WTC11 (cell line): ENCODE measurements at regions not wholly inside any gene's neighbourhood (a gene's known extent, or its start where the extent isn't known, plus 50 kb on each side); places are given as distances from the start of the nearest gene placed in this dataset.

Source experiments
- ATAC-seq: fragments of 200-7000 bp; cut with Tn5 transposase; 2 replicates; pipeline ENCODE4 v1.10.0; 2021; ENCODE audit warnings: mild to moderate bottlenecking, moderate library complexity
- CTCF ChIA-PET: fragments of 300-600 bp; sonication (Branson Sonifier 250); formaldehyde crosslinking; loops from one replicate; lab custom pipeline; 2021; ENCODE audit warnings: antibody characterized with exemption; lab: Charles Lee
- POLR2A ChIA-PET: fragments of 350-600 bp; sonication (Branson Sonifier 250); formaldehyde crosslinking; loops from one replicate; lab custom pipeline; 2021; ENCODE audit warnings: antibody characterized with exemption; lab: Charles Lee
- DNase-seq: peaks from one replicate; pipeline ENCODE4 v3.0.0; 2021; ENCODE audit warnings: low spot score
- H3K27ac Mint-ChIP-seq: 2 replicates; pipeline ENCODE4 v1.8.0; 2021; ENCODE audit warnings: mixed read lengths
- H3K27me3 Mint-ChIP-seq: 2 replicates; pipeline ENCODE4 v1.8.0; 2021; ENCODE audit warnings: low read depth, mild to moderate bottlenecking, moderate library complexity, mixed read lengths
- H3K36me3 Mint-ChIP-seq: 2 replicates; pipeline ENCODE4 v1.8.0; 2021; ENCODE audit warnings: mixed read lengths
- H3K4me1 Mint-ChIP-seq: 2 replicates; pipeline ENCODE4 v1.8.0; 2022; ENCODE audit warnings: mixed read lengths
- H3K4me3 Mint-ChIP-seq: 2 replicates; pipeline ENCODE4 v1.8.0; 2021; ENCODE audit warnings: mild to moderate bottlenecking, moderate library complexity, mixed read lengths
- H3K9me3 Mint-ChIP-seq: 2 replicates; pipeline ENCODE4 v1.8.0; 2021; ENCODE audit warnings: mixed read lengths
- AFF4 ChIP-seq: sonication (generic); formaldehyde crosslinking; IDR thresholded peaks from 2 replicates; pipeline ENCODE4 v1.8.1; 2023; ENCODE audit warnings: mild to moderate bottlenecking, missing genetic modification reagents, borderline replicate concordance
- AR ChIP-seq: fragments of 250-450 bp; sonication (Bioruptor Pico); IDR thresholded peaks from 2 replicates; pipeline ENCODE4 v1.9.0; 2021; ENCODE audit warnings: mild to moderate bottlenecking
- CREM ChIP-seq: sonication (generic); formaldehyde crosslinking; IDR thresholded peaks from 2 replicates; pipeline ENCODE4 v1.8.1; 2022; ENCODE audit warnings: mild to moderate bottlenecking, missing genetic modification reagents, moderate library complexity
- CTCF ChIP-seq: fragments of 200-600 bp; IDR thresholded peaks from 2 replicates; pipeline ENCODE4 v1.8.0; 2022; ENCODE audit warnings: antibody characterized with exemption
- FOXK1 ChIP-seq: sonication (generic); formaldehyde crosslinking; IDR thresholded peaks from 2 replicates; pipeline ENCODE4 v1.8.0; 2022; ENCODE audit warnings: mild to moderate bottlenecking, moderate library complexity, missing genetic modification reagents
- HMGA2 ChIP-seq: fragments of 250-450 bp; sonication (Bioruptor Pico); IDR thresholded peaks from 2 replicates; pipeline ENCODE4 v1.4.0; 2021; ENCODE audit warnings: mild to moderate bottlenecking, moderate library complexity
- KAT7 ChIP-seq: sonication (generic); formaldehyde crosslinking; IDR thresholded peaks from 2 replicates; pipeline ENCODE4 v1.8.1; 2023; ENCODE audit warnings: missing genetic modification reagents, mild to moderate bottlenecking, borderline replicate concordance
- RORB ChIP-seq: fragments of 250-450 bp; sonication (Bioruptor Pico); IDR thresholded peaks from 2 replicates; pipeline ENCODE4 v1.9.0; 2021; ENCODE audit warnings: mild to moderate bottlenecking
- SMAD3 ChIP-seq: sonication (generic); formaldehyde crosslinking; IDR thresholded peaks from 2 replicates; pipeline ENCODE4 v1.8.0; 2022; ENCODE audit warnings: missing genetic modification reagents, mild to moderate bottlenecking, borderline replicate concordance
- SP1 ChIP-seq: sonication (generic); formaldehyde crosslinking; conservative IDR thresholded peaks from 2 replicates; pipeline ENCODE4 v1.8.1; 2022; ENCODE audit warnings: missing genetic modification reagents
- STAT6 ChIP-seq: sonication (generic); formaldehyde crosslinking; conservative IDR thresholded peaks from 2 replicates; pipeline ENCODE4 v1.8.1; 2023; ENCODE audit warnings: mild to moderate bottlenecking, low read depth, missing genetic modification reagents, moderate library complexity
- TP53 ChIP-seq: sonication (generic); formaldehyde crosslinking; IDR thresholded peaks from 2 replicates; pipeline ENCODE4 v1.8.1; 2023; ENCODE audit warnings: mild to moderate bottlenecking, missing genetic modification reagents
- ZBTB43 ChIP-seq: sonication (generic); formaldehyde crosslinking; IDR thresholded peaks from 2 replicates; pipeline ENCODE4 v1.8.1; 2023; ENCODE audit warnings: mild to moderate bottlenecking, missing genetic modification reagents
- ZNF121 ChIP-seq: sonication (generic); formaldehyde crosslinking; IDR thresholded peaks from 2 replicates; pipeline ENCODE4 v1.8.0; 2023; ENCODE audit warnings: missing genetic modification reagents
- ZNF317 ChIP-seq: sonication (generic); formaldehyde crosslinking; IDR thresholded peaks from 2 replicates; pipeline ENCODE4 v1.8.1; 2023; ENCODE audit warnings: low read depth, mild to moderate bottlenecking, moderate library complexity, missing genetic modification reagents, borderline replicate concordance
- ZNF396 ChIP-seq: fragments of 250-450 bp; sonication (Bioruptor Pico); IDR thresholded peaks from 2 replicates; pipeline ENCODE4 v1.8.0; 2021; ENCODE audit warnings: mild to moderate bottlenecking, moderate library complexity, borderline replicate concordance
- ZNF532 ChIP-seq: fragments of 250-450 bp; sonication (Bioruptor Pico); IDR thresholded peaks from 2 replicates; pipeline ENCODE4 v1.9.0; 2021; ENCODE audit warnings: mild to moderate bottlenecking, borderline replicate concordance

GRCh38 chr15:35994876-35995275, 448.9 kb upstream of the DPH6 start (continued):
- no peak for TF ChIP-seq STAT6 (CRISPR knock-in tag)
- no peak for TF ChIP-seq SMAD3
- no peak for TF ChIP-seq AR (CRISPR knock-in tag)
- TF ChIP-seq ZBTB43 (CRISPR knock-in tag) = no peak

- ChIA-PET CTCF (interaction anchor here (0.5 kb wide), 1 partner anchor 483 kb away, joined by 3 read pairs; no protein-coding TSS in a partner anchor), POLR2A (no interaction called here)
- H3K27me3 Mint-ChIP-seq = no peaks in the 10 kb centered on the region
- peaks cover 19% of the 10 kb centered on the region for H3K9me3 Mint-ChIP-seq
- peaks cover 11% of the 10 kb centered on the region for H3K36me3 Mint-ChIP-seq
- peaks cover 20% of the 10 kb centered on the region for H3K4me1 Mint-ChIP-seq
- 0 out of 2 replicates have a peak overlapping the region, but pooled peaks have one; percentile 50 for H3K27ac Mint-ChIP-seq
- no peak for ATAC-seq
- no peak for DNase-seq
- H3K4me3 Mint-ChIP-seq = no peak overlapping the region
- TF ChIP-seq HMGA2 (CRISPR knock-in tag) (no peak), SP1 (CRISPR knock-in tag) (no peak), ZNF317 (no peak), RORB (CRISPR knock-in tag) (no peak; the same call in 1 of the 2 replicates), AFF4 (CRISPR knock-in tag) (no peak), KAT7 (CRISPR knock-in tag) (no peak), TP53 (CRISPR knock-in tag) (no peak), CTCF (no peak), ZNF396 (CRISPR knock-in tag) (no peak), ZNF121 (CRISPR knock-in tag) (no peak), SMAD3 (no peak), ZNF532 (no peak), CREM (no peak), FOXK1 (CRISPR knock-in tag) (no peak)
Observed at GRCh38 chr15:35998663-35999602, 453.0 kb upstream of the DPH6 start.
